CD4-positive, alpha-beta T cell treated with Interleukin-4 for 4 hours (primary cell): ENCODE measurements at regions not wholly inside any gene's neighbourhood (a gene's known extent, or its start where the extent isn't known, plus 50 kb on each side); places are given as distances from the start of the nearest gene placed in this dataset.

ENCODE experiments used
- DNase-seq: peaks from one replicate; pipeline ENCODE4 v3.0.0-alpha.2; 2020

DNA sequence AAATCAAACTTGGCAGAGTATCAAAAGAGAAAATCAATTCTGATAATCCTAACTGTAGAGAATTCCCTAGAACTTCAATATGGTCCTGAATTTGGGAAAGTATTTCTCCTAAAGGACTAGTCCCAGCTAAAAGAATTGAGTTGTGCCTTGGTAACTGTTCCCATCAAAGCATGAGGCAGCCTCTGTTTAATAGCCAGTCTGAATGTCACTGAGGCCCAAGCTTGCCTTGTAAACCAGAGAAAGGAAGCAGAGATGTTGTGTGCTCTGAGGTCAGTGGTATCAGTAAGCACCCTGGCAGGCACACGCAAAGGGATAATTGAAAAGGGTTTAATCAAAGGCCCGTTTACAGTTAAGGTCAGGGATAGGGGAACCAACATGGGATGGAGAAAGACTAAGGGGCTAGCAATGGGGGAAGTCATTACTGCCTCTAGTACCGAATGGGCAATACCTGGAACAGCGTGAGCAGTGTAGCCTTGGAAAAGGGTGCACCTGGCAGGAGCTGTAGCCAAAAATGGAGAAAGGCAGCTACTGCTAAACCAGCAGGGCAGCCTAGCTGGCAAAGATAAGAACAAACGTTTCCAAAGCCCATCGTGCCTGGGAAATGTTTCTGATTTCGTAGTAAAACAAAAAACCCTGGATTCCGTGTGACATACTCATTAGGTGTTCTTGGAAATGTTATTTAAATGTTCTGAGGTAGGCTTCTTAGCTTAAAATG, 635.5 kb downstream of the PLPP3 start:
- no peak for DNase-seq

DNA sequence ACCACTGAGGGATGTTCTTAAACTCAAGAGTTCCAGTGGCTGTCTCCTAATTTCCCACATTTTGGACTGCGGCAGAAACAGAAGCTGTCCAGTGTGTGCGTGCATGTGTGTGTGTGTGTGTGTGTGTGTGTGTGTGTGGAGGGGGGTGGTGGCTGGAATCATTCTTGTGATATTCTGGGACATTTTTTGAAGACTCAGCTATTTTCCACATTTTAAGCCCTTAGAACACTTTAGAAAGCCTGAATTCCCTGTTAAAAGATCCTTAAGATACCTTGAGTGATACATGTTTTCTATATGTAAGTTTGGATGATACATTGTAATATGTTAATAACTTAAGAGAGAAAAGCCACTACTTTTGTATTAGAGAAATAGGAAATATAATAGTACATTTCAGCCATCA, 636.4 kb downstream of the PLPP3 start:
- no peak for DNase-seq

- no peak for DNase-seq
Observed at GRCh38 chr1:55939866-55940265, 639.5 kb downstream of the PLPP3 start.

GRCh38 chr1:55938861-55939260, 640.5 kb downstream of the PLPP3 start:
- no peak for DNase-seq

DNA sequence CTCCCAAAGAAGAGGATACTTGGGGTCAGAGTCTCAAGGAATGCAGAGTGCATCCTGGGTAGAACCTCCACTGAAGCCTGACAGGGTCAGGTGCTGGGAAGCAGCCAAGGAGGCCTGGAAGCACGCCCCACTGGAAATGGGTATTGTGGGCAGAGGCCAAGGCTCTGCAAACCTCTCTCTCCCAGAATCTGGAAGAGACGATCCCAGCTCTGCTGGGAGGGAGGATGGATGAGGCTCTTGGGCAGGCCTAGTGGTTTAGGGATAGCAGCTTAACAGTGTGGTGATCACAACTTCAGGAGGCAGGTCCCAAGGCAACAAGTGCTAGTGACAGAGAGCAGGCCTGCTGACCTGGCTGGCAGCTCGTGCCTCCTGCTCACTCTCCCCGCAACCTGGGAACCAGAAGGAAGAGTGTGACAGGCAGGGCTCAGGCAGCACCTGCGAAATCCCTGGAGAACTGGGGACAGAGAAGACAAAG, 641.0 kb downstream of the PLPP3 start:
- no peak for DNase-seq

DNA sequence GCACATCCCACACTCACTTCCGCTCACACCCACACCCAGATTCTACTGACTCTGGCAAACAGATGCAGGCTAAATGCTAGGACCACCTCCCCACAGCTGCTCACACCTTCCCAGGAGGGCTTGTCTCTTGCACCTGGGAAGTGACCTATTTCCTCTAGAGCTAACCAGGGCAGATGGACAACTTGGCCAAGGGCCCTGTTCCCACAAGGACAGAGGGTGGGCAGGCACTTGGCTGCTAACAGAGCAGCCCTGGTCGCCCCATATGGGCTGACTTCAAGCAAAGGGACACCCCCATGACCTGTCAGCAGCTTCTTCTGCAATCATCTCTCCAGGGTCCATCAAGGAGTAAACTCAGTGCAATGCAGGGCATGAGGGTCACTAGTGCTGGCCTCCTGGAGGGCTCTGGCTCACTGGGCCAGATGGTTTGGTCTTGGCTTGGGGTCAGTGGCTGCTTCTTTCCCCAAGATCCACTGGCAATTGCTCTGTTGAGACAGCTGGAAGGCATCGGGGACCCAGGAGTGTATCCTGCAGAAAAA, 641.5 kb downstream of the PLPP3 start:
- no peak for DNase-seq

GRCh38 chr1:55935236-55935635, 644.1 kb downstream of the PLPP3 start:
- no peak for DNase-seq

- no peak for DNase-seq
Observed at GRCh38 chr1:55932402-55932801, 647.0 kb downstream of the PLPP3 start.

- DNase-seq: no peak
Observed at GRCh38 chr1:55931081-55931940, 648.1 kb downstream of the PLPP3 start.

- DNase-seq: no peak
Observed at GRCh38 chr1:55929652-55930051, 649.7 kb downstream of the PLPP3 start.

DNA sequence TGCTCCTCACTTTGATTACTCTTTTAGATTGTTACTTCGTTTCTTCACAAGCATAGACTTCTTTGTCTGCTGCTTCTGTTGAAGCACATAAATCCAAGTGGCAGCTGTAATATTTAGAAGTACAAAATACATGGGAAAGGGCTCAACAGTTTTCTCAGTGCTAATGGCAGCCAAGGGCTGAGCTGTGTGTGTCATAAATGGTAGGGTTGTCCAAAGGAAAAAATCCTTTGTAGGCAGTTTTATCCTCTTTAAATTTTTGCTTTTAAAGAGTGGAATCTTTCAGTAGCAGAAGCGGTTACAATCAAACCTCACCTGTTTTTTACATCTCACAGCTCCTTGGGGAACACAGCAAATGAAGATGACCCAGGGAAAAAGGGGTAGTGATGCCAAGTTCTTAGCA, 650.8 kb downstream of the PLPP3 start:
- no peak for DNase-seq

DNA sequence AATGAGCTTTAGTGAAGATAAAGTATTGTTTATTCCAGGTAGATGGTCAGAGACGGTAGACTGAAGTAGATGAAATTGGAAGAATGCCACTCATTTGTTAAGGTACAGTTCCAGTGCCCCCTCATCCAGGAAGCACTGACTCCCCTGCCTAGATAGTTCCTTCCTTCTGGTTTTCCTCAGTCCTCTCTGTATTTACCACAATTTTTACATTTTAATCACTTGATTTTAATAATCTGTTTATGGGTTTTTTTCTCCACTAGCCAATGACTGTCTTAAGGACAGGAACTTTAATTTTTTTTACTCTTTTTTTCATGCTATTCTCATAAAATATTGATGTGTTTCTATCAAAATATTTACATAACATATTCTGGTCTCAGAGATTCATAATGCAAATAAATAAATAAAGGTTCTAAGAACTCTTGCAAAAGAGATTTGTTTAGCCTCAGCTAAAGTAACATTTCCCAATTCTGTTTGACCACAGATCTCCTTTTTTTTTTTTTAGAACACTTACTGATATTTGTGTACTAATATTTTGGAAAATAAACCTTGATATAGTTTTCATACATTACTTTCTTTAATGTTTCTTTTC, 651.6 kb downstream of the PLPP3 start:
- DNase-seq: no peak

- no peak for DNase-seq
Observed at GRCh38 chr1:55926906-55927471, 652.4 kb downstream of the PLPP3 start.

DNA sequence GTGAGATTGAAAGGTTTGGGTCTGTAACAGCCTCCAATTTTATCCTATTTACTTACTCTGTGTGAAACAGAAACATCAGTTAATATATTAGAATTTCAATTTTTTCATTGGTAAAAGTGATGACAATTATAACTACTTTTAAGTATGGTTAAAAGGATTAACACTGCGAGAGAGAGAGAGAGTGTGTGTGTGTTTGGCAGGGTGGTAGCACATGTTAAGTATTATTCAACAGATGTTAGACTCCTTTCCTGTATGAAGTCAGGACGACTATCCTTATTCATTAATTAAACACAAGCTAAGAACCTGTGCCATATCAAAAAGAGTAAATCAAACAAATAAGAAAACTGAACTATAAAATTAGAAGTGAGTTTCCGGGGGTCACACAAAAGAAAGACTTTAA, 662.5 kb downstream of the PLPP3 start:
- no peak for DNase-seq

- no peak for DNase-seq
Observed at GRCh38 chr1:55916481-55916880, 662.9 kb downstream of the PLPP3 start.

GRCh38 chr1:55913565-55913964, 665.8 kb downstream of the PLPP3 start:
- no peak for DNase-seq

- no peak for DNase-seq
Observed at GRCh38 chr1:55912438-55912837, 666.9 kb downstream of the PLPP3 start.

DNA sequence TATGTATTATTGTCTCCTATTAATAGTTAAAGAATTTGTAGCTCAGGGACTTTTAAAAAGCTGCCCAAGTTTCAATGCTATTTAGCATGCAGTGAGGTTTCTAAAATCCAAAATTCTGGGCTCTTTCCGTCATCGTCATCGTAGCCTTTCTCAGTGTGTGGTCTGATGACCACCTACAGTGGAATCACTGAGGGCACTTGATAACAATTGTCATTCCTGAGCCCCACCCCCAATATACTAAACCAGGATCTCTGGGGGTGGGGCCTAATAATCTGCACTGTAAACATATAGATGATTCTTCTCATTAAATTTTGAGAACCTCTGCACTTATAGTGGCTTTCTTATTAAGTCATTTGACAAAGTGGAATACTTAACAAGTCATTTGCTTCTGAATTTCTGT, 674.8 kb downstream of the PLPP3 start:
- no peak for DNase-seq

- DNase-seq: no peak
Observed at GRCh38 chr1:55898181-55898580, 681.2 kb downstream of the PLPP3 start.

DNA sequence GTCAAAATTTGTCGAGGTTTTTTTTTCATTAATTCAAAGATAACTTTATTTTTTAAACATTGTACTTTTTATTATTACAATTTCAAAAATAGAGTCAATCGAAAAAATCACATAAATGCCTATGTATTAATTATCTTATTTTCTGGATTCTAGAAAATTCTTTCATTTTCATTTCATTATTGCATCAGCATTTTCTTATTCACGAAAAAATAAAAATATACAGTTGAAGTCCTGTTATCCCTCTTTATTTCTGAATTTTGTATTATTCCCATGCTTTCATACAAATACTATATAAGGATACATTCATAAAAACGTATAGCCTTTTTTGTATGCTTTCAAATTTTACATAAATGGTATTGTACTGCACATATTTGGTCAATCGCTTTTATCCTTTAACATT, 681.0 kb upstream of the USP24 start:
- DNase-seq: no peak

DNA sequence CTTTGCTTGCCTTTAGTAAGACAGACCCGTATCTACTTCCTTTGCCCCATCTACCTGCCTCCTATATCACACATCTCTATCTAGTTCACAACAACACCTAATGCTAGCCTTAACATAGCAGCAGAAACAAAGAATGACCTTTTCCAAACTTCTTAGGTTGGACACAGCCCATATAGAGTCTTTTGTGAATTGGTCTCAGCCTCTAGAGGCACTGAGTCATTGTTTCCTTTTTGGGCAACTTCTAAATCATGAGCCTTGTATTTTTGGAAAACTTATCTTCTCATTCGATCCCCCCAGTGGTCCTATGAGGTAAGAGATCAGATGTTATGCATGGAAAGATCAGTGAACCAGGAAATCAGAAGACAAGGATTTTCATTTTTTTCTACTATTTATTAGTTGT, 679.4 kb upstream of the USP24 start:
- no peak for DNase-seq

- no peak for DNase-seq
Observed at GRCh38 chr1:55893155-55893554, 678.0 kb upstream of the USP24 start.

- no peak for DNase-seq
Observed at GRCh38 chr1:55888685-55889317, 673.6 kb upstream of the USP24 start.
